Naive B cell (primary cell): ENCODE measurements at regions not wholly inside any gene's neighbourhood (a gene's known extent, or its start where the extent isn't known, plus 50 kb on each side); places are given as distances from the start of the nearest gene placed in this dataset.

Experiments
- ATAC-seq, 2 donors: fragments of 150-1000 bp; cut with Tn5 transposase; 2 replicates each; pipeline ENCODE4 v1.10.0; 2021; ENCODE audit warnings: low read depth in 2 of 2, mild to moderate bottlenecking in 2 of 2, moderate library complexity in 2 of 2
- DNase-seq: peaks from one replicate; pipeline ENCODE4 v3.0.0; 2022
- H3K27ac Mint-ChIP-seq, 6 donors: one replicate each; pipeline ENCODE4 v1.8.0; 2020 to 2022; ENCODE audit warnings: mild to moderate bottlenecking in 6 of 6, mixed read lengths in 6 of 6, moderate library complexity in 5 of 6, inconsistent platforms in 2 of 6
- H3K27me3 Mint-ChIP-seq, 3 donors: one replicate each; pipeline ENCODE4 v1.8.0; 2021 to 2022; ENCODE audit warnings: mixed read lengths in 3 of 3, mild to moderate bottlenecking in 1 of 3
- H3K36me3 Mint-ChIP-seq, 2 donors: one replicate each; pipeline ENCODE4 v1.8.0; 2020 to 2022; ENCODE audit warnings: mixed read lengths in 2 of 2, inconsistent platforms in 1 of 2, mild to moderate bottlenecking in 1 of 2
- H3K4me1 Mint-ChIP-seq, 3 donors: one replicate each; pipeline ENCODE4 v1.8.0; 2020 to 2022; ENCODE audit warnings: mixed read lengths in 3 of 3, inconsistent platforms in 1 of 3, mild to moderate bottlenecking in 1 of 3, moderate library complexity in 1 of 3
- H3K4me3 Mint-ChIP-seq, 8 donors: one replicate each; pipeline ENCODE4 v1.8.0; 2020 to 2022; ENCODE audit warnings: mild to moderate bottlenecking in 8 of 8, mixed read lengths in 8 of 8, moderate library complexity in 8 of 8, inconsistent platforms in 2 of 8
- H3K9me3 Mint-ChIP-seq, 7 donors: one replicate each; pipeline ENCODE4 v1.8.0; 2020 to 2022; ENCODE audit warnings: mixed read lengths in 7 of 7, mild to moderate bottlenecking in 5 of 7, inconsistent platforms in 2 of 7, moderate library complexity in 1 of 7

- Mint-ChIP-seq H3K4me3 (no peak overlapping the region), H3K9me3 (no peaks in the 10 kb centered on the region), H3K27me3 (peaks cover 0 to 8% (median 0%) of the 10 kb centered on the region in 3 donors), H3K36me3 (no peaks in the 10 kb centered on the region), H3K27ac (no peak overlapping the region), H3K4me1 (peaks cover 10 to 17% (median 16%) of the 10 kb centered on the region in 3 donors)
- DNase-seq (no peak), ATAC-seq (no peak)
These were observed 173.8 kb upstream of the HABP2 start for GRCh38 chr10:113379091-113379490.

- Mint-ChIP-seq H3K36me3 (no peaks in the 10 kb centered on the region), H3K27ac (peak overlapping the region in 3 of 6 donors; percentile 85 to 89 (median 89)), H3K9me3 (no peaks in the 10 kb centered on the region), H3K4me1 (peaks cover 14 to 24% (median 20%) of the 10 kb centered on the region in 3 donors), H3K4me3 (peak overlapping the region in 7 of 8 donors; percentile 70 to 86 (median 85)), H3K27me3 (peaks cover 0 to 15% (median 8%) of the 10 kb centered on the region in 3 donors)
- no peak for ATAC-seq
- DNase-seq: no peak
These were observed 171.4 kb upstream of the HABP2 start for GRCh38 chr10:113381416-113381815.

- peak overlapping the region in 4 of 6 donors; percentile 21 to 89 (median 87) for H3K27ac Mint-ChIP-seq
- no peaks in the 10 kb centered on the region for H3K9me3 Mint-ChIP-seq
- peak; percentile 7 for DNase-seq
- H3K4me3 Mint-ChIP-seq: peak overlapping the region; percentile 29 to 86 (median 84)
- peaks cover 0 to 21% (median 8%) of the 10 kb centered on the region in 3 donors for H3K27me3 Mint-ChIP-seq
- H3K4me1 Mint-ChIP-seq: peaks cover 14 to 24% (median 20%) of the 10 kb centered on the region in 3 donors
- ATAC-seq: peak; percentile 52 to 66
- no peaks in the 10 kb centered on the region for H3K36me3 Mint-ChIP-seq
These were observed 170.8 kb upstream of the HABP2 start for GRCh38 chr10:113381981-113382509.

- ATAC-seq (no peak), DNase-seq (no peak)
- Mint-ChIP-seq H3K36me3 (no peaks in the 10 kb centered on the region), H3K4me3 (peak overlapping the region in 7 of 8 donors; percentile 4 to 86 (median 75)), H3K27me3 (peaks cover 0 to 21% (median 4%) of the 10 kb centered on the region in 3 donors), H3K4me1 (peaks cover 14 to 24% (median 20%) of the 10 kb centered on the region in 3 donors), H3K9me3 (no peaks in the 10 kb centered on the region), H3K27ac (peak overlapping the region in 3 of 6 donors; percentile 3 to 70 (median 53))
These were observed 170.2 kb upstream of the HABP2 start for GRCh38 chr10:113382691-113383090.

GRCh38 chr10:113384181-113384580 is 168.7 kb upstream of the HABP2 start:
- H3K36me3 Mint-ChIP-seq: no peaks in the 10 kb centered on the region
- DNase-seq: no peak
- peaks cover 14 to 24% (median 20%) of the 10 kb centered on the region in 3 donors for H3K4me1 Mint-ChIP-seq
- H3K27me3 Mint-ChIP-seq: peaks cover 0 to 21% (median 0%) of the 10 kb centered on the region in 3 donors
- H3K27ac Mint-ChIP-seq: no peak overlapping the region
- no peak overlapping the region for H3K4me3 Mint-ChIP-seq
- H3K9me3 Mint-ChIP-seq: no peaks in the 10 kb centered on the region
- no peak for ATAC-seq

- Mint-ChIP-seq H3K36me3 (no peaks in the 10 kb centered on the region), H3K4me3 (peak overlapping the region in 1 of 8 donors; percentile 18), H3K4me1 (peaks cover 14 to 24% (median 20%) of the 10 kb centered on the region in 3 donors), H3K9me3 (no peaks in the 10 kb centered on the region), H3K27ac (no peak overlapping the region), H3K27me3 (peaks cover 0 to 21% (median 0%) of the 10 kb centered on the region in 3 donors)
- DNase-seq (peak; percentile 29), ATAC-seq (peak; percentile 74 to 75)
These were observed 167.5 kb upstream of the HABP2 start for GRCh38 chr10:113385021-113385999.

GRCh38 chr10:113386005-113386404 is 166.8 kb upstream of the HABP2 start:
- H3K27ac Mint-ChIP-seq: no peak overlapping the region
- no peak for ATAC-seq
- no peak for DNase-seq
- no peak overlapping the region for H3K4me3 Mint-ChIP-seq
- H3K4me1 Mint-ChIP-seq: peaks cover 14 to 24% (median 19%) of the 10 kb centered on the region in 3 donors
- H3K27me3 Mint-ChIP-seq: peaks cover 0 to 21% (median 0%) of the 10 kb centered on the region in 3 donors
- no peaks in the 10 kb centered on the region for H3K9me3 Mint-ChIP-seq
- no peaks in the 10 kb centered on the region for H3K36me3 Mint-ChIP-seq

- no peak overlapping the region for H3K4me3 Mint-ChIP-seq
- peaks cover 0 to 6% (median 3%) of the 10 kb centered on the region in 3 donors for H3K4me1 Mint-ChIP-seq
- H3K27me3 Mint-ChIP-seq: peaks cover 0 to 16% (median 8%) of the 10 kb centered on the region in 3 donors
- H3K36me3 Mint-ChIP-seq: peaks cover 0 to 4% of the 10 kb centered on the region in 2 donors
- no peaks in the 10 kb centered on the region for H3K9me3 Mint-ChIP-seq
- no peak for DNase-seq
- no peak overlapping the region for H3K27ac Mint-ChIP-seq
- ATAC-seq: no peak
These were observed 162.9 kb upstream of the HABP2 start for GRCh38 chr10:113389969-113390368.

GRCh38 chr10:113390896-113391295 is 162.0 kb upstream of the HABP2 start:
- Mint-ChIP-seq H3K27ac (no peak overlapping the region), H3K4me1 (no peaks in the 10 kb centered on the region), H3K27me3 (peaks cover 0 to 10% (median 8%) of the 10 kb centered on the region in 3 donors), H3K4me3 (no peak overlapping the region), H3K36me3 (peaks cover 0 to 8% of the 10 kb centered on the region in 2 donors), H3K9me3 (no peaks in the 10 kb centered on the region)
- no peak for DNase-seq
- no peak for ATAC-seq

GRCh38 chr10:113397047-113397446 is 155.8 kb upstream of the HABP2 start:
- no peaks in the 10 kb centered on the region for H3K4me1 Mint-ChIP-seq
- H3K4me3 Mint-ChIP-seq: no peak overlapping the region
- no peaks in the 10 kb centered on the region for H3K9me3 Mint-ChIP-seq
- DNase-seq: no peak
- peaks cover 0 to 7% (median 5%) of the 10 kb centered on the region in 3 donors for H3K27me3 Mint-ChIP-seq
- ATAC-seq: no peak
- no peak overlapping the region for H3K27ac Mint-ChIP-seq
- H3K36me3 Mint-ChIP-seq: peaks cover 0 to 8% of the 10 kb centered on the region in 2 donors

- H3K27ac Mint-ChIP-seq: no peak overlapping the region
- ATAC-seq: no peak
- H3K4me3 Mint-ChIP-seq: no peak overlapping the region
- DNase-seq: no peak
- H3K4me1 Mint-ChIP-seq: no peaks in the 10 kb centered on the region
- H3K9me3 Mint-ChIP-seq: no peaks in the 10 kb centered on the region
- peaks cover 0 to 5% (median 0%) of the 10 kb centered on the region in 3 donors for H3K27me3 Mint-ChIP-seq
- peaks cover 0 to 8% of the 10 kb centered on the region in 2 donors for H3K36me3 Mint-ChIP-seq
These were observed 153.8 kb upstream of the HABP2 start for GRCh38 chr10:113399065-113399464.

- Mint-ChIP-seq H3K36me3 (no peaks in the 10 kb centered on the region), H3K4me1 (no peaks in the 10 kb centered on the region), H3K4me3 (no peak overlapping the region), H3K27me3 (no peaks in the 10 kb centered on the region), H3K27ac (no peak overlapping the region), H3K9me3 (peaks cover 0 to 4% (median 0%) of the 10 kb centered on the region in 7 donors)
- ATAC-seq: no peak
- no peak for DNase-seq
These were observed 150.3 kb upstream of the HABP2 start for GRCh38 chr10:113402602-113403001.

GRCh38 chr10:113407218-113407617 is 145.6 kb upstream of the HABP2 start:
- Mint-ChIP-seq H3K4me3 (no peak overlapping the region), H3K27me3 (peaks cover 0 to 11% (median 11%) of the 10 kb centered on the region in 3 donors), H3K9me3 (peaks cover 0 to 4% (median 0%) of the 10 kb centered on the region in 7 donors), H3K36me3 (no peaks in the 10 kb centered on the region), H3K27ac (no peak overlapping the region), H3K4me1 (no peaks in the 10 kb centered on the region)
- ATAC-seq (no peak), DNase-seq (no peak)
